ENCODE measurements at regions not wholly inside any gene's neighbourhood (a gene's known extent, or its start where the extent isn't known, plus 50 kb on each side); places are given as distances from the start of the nearest gene placed in this dataset.

GRCh38 chr22:19625331-19626041 lies 88.8 kb upstream of the SEPTIN5 start:
- DNase-seq (ENCODE audit: low read depth): no peak
- TF ChIP-seq, protein P1, sequence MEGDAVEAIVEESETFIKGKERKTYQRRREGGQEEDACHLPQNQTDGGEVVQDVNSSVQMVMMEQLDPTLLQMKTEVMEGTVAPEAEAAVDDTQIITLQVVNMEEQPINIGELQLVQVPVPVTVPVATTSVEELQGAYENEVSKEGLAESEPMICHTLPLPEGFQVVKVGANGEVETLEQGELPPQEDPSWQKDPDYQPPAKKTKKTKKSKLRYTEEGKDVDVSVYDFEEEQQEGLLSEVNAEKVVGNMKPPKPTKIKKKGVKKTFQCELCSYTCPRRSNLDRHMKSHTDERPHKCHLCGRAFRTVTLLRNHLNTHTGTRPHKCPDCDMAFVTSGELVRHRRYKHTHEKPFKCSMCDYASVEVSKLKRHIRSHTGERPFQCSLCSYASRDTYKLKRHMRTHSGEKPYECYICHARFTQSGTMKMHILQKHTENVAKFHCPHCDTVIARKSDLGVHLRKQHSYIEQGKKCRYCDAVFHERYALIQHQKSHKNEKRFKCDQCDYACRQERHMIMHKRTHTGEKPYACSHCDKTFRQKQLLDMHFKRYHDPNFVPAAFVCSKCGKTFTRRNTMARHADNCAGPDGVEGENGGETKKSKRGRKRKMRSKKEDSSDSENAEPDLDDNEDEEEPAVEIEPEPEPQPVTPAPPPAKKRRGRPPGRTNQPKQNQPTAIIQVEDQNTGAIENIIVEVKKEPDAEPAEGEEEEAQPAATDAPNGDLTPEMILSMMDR (IDR thresholded peaks at IDR 0.05; ENCODE audit: insufficient read depth, low read depth, low read length, missing control alignments): no peak

DNA sequence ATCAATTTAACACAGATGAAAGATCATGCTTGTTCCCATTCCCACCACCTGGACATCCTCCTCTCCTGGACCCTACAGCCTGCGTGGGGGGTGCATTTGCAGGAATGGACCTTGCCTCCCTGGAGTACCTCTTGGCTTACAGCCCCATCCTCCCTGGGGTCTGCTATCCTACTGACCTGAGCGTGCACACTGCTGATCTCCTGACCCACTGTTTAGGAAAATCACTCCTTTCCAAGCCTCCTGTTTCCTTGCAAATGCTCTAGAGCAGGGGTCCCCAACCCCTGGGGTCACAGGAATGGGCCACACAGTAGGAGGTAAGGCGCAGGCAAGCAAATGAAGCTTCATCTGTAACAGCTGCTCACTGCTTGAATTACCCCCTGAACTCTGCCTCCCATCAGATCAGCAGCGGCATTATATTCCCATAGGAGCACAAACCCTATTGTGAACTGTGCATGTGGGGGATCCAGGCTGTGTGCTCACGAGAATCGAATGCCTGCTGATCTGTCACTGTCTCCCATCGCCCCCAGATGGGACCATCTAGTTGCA lies 88.2 kb upstream of the SEPTIN5 start:
- TF ChIP-seq, protein P1 (IDR thresholded peaks at IDR 0.05; ENCODE audit: insufficient read depth, low read depth, low read length, missing control alignments): no peak
- DNase-seq (ENCODE audit: low read depth): no peak
- H3K4me3 ChIP-seq (ENCODE audit: low read length): no peak overlapping the region

More at GRCh38 chr22:19625331-19626041, 88.8 kb upstream of the SEPTIN5 start:
- H3K4me3 ChIP-seq (ENCODE audit: low read length): no peak overlapping the region

GRCh38 chr22:19626666-19627065 lies 87.6 kb upstream of the SEPTIN5 start:
- TF ChIP-seq, protein P1 (IDR thresholded peaks at IDR 0.05; ENCODE audit: insufficient read depth, low read depth, low read length, missing control alignments): no peak
- H3K4me3 ChIP-seq (ENCODE audit: low read length): no peak overlapping the region
- DNase-seq (ENCODE audit: low read depth): no peak

GRCh38 chr22:19628038-19628776 lies 86.1 kb upstream of the SEPTIN5 start:
- no peak overlapping the region for H3K4me3 ChIP-seq (ENCODE audit: low read length)
- no peak for DNase-seq (ENCODE audit: low read depth)
- TF ChIP-seq, protein P1 (IDR thresholded peaks at IDR 0.05; ENCODE audit: insufficient read depth, low read depth, low read length, missing control alignments): no peak

GRCh38 chr22:19629331-19629719 lies 85.0 kb upstream of the SEPTIN5 start:
- DNase-seq (ENCODE audit: low read depth): no peak
- TF ChIP-seq, protein P1 (IDR thresholded peaks at IDR 0.05; ENCODE audit: insufficient read depth, low read depth, low read length, missing control alignments): no peak
- H3K4me3 ChIP-seq (ENCODE audit: low read length): no peak overlapping the region

GRCh38 chr22:19629720-19630419 lies 84.4 kb upstream of the SEPTIN5 start:
- peak; percentile 82 for DNase-seq (ENCODE audit: low read depth)
- TF ChIP-seq, protein P1 (IDR thresholded peaks at IDR 0.05; ENCODE audit: insufficient read depth, low read depth, low read length, missing control alignments): peak; percentile 94
- no peak overlapping the region for H3K4me3 ChIP-seq (ENCODE audit: low read length)
